ENCODE measurements at regions not wholly inside any gene's neighbourhood (a gene's known extent, or its start where the extent isn't known, plus 50 kb on each side); places are given as distances from the start of the nearest gene placed in this dataset.

- TF ChIP-seq, protein P1, sequence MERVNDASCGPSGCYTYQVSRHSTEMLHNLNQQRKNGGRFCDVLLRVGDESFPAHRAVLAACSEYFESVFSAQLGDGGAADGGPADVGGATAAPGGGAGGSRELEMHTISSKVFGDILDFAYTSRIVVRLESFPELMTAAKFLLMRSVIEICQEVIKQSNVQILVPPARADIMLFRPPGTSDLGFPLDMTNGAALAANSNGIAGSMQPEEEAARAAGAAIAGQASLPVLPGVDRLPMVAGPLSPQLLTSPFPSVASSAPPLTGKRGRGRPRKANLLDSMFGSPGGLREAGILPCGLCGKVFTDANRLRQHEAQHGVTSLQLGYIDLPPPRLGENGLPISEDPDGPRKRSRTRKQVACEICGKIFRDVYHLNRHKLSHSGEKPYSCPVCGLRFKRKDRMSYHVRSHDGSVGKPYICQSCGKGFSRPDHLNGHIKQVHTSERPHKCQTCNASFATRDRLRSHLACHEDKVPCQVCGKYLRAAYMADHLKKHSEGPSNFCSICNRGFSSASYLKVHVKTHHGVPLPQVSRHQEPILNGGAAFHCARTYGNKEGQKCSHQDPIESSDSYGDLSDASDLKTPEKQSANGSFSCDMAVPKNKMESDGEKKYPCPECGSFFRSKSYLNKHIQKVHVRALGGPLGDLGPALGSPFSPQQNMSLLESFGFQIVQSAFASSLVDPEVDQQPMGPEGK (CRISPR knock-in tag; IDR thresholded peaks at IDR 0.05; ENCODE audit: borderline replicate concordance): no peak
- TF ChIP-seq ESRRG (CRISPR knock-in tag; IDR thresholded peaks at IDR 0.05) (no peak), ARNTL (CRISPR knock-in tag; IDR thresholded peaks at IDR 0.05; ENCODE audit: borderline replicate concordance, low read depth) (no peak), BACH2 (CRISPR knock-in tag; IDR thresholded peaks at IDR 0.05; ENCODE audit: borderline replicate concordance) (no peak)
Measured at GRCh38 chrX:140433582-140433981, 71.3 kb downstream of the SOX3 start.
